Stimulated activated CD8-positive, alpha-beta memory T cell treated with anti-CD3 and anti-CD28 coated beads, Interleukin-4, amount 100 ng/mL, for 1 hour (primary cell): ENCODE measurements at regions not wholly inside any gene's neighbourhood (a gene's known extent, or its start where the extent isn't known, plus 50 kb on each side); places are given as distances from the start of the nearest gene placed in this dataset.

ENCODE experiments used
- DNase-seq, 2 donors: peaks; one replicate each; pipeline ENCODE4 v3.0.0-alpha.2; 2020; ENCODE audit warnings: low read depth in 2 of 2, low spot score in 1 of 2

GRCh38 chr2:6574121-6574520 is 291.6 kb downstream of the CMPK2 start:
- no peak for DNase-seq

- DNase-seq = no peak
Measured at GRCh38 chr2:6576302-6576701, 289.4 kb downstream of the CMPK2 start.

GRCh38 chr2:6577960-6578359 is 287.7 kb downstream of the CMPK2 start:
- DNase-seq = no peak

GRCh38 chr2:6578416-6578815 is 287.3 kb downstream of the CMPK2 start:
- no peak for DNase-seq

- DNase-seq = no peak
Measured at GRCh38 chr2:6579281-6579680, 286.4 kb downstream of the CMPK2 start.

GRCh38 chr2:6580982-6581381 is 284.7 kb downstream of the CMPK2 start:
- DNase-seq = no peak

GRCh38 chr2:6589150-6589549 is 276.6 kb downstream of the CMPK2 start:
- no peak for DNase-seq

- DNase-seq = no peak
Measured at GRCh38 chr2:6590442-6590841, 275.3 kb downstream of the CMPK2 start.

GRCh38 chr2:6602471-6602870 is 263.2 kb downstream of the CMPK2 start:
- no peak for DNase-seq

GRCh38 chr2:6605836-6606505 is 259.7 kb downstream of the CMPK2 start:
- DNase-seq = no peak

GRCh38 chr2:6617794-6618193 is 247.9 kb downstream of the CMPK2 start:
- DNase-seq = no peak

GRCh38 chr2:6618201-6618600 is 247.5 kb downstream of the CMPK2 start:
- no peak for DNase-seq

- DNase-seq = no peak
Measured at GRCh38 chr2:6623746-6624145, 242.0 kb downstream of the CMPK2 start.

GRCh38 chr2:6626401-6627012 is 239.2 kb downstream of the CMPK2 start:
- no peak for DNase-seq

- no peak for DNase-seq
Measured at GRCh38 chr2:6627316-6627715, 238.4 kb downstream of the CMPK2 start.

- DNase-seq = no peak
Measured at GRCh38 chr2:6630209-6630608, 235.5 kb downstream of the CMPK2 start.

GRCh38 chr2:6635296-6635695 is 230.4 kb downstream of the CMPK2 start:
- DNase-seq = no peak

GRCh38 chr2:6637330-6637729 is 228.4 kb downstream of the CMPK2 start:
- DNase-seq = no peak

GRCh38 chr2:6639929-6640620 is 225.6 kb downstream of the CMPK2 start:
- no peak for DNase-seq

GRCh38 chr2:6640621-6641015 is 225.1 kb downstream of the CMPK2 start:
- DNase-seq = no peak

- DNase-seq = no peak
Measured at GRCh38 chr2:6641956-6642355, 223.8 kb downstream of the CMPK2 start.

GRCh38 chr2:6644261-6644660 is 221.4 kb downstream of the CMPK2 start:
- no peak for DNase-seq

- no peak for DNase-seq
Measured at GRCh38 chr2:6645004-6645403, 220.7 kb downstream of the CMPK2 start.
